NCI-H1092 treated with DMSO at 0.1 percent for 48 hours (cell line): ENCODE measurements at regions not wholly inside any gene's neighbourhood (a gene's known extent, or its start where the extent isn't known, plus 50 kb on each side); places are given as distances from the start of the nearest gene placed in this dataset.

Experiments
- DNase-seq: peaks from one replicate; lab custom pipeline; 2025; lab: John Stamatoyannopoulos, UW

GRCh38 chr17:6940186-6940649 lies 55.6 kb upstream of the ALOX12 start:
- no peak for DNase-seq

GRCh38 chr17:6941989-6942388 lies 53.9 kb upstream of the ALOX12 start:
- no peak for DNase-seq

GRCh38 chr17:6943406-6943805 lies 52.4 kb upstream of the ALOX12 start:
- DNase-seq: no peak
